HepG2 (cell line): ENCODE measurements at regions not wholly inside any gene's neighbourhood (a gene's known extent, or its start where the extent isn't known, plus 50 kb on each side); places are given as distances from the start of the nearest gene placed in this dataset.

Experiments
- BRCA1 ChIP-seq: sonication (generic); formaldehyde crosslinking; IDR thresholded peaks from 2 replicates; pipeline ENCODE4 v1.4.0; 2020; ENCODE audit warnings: missing genetic modification reagents
- DNMT1 ChIP-seq: sonication (generic); formaldehyde crosslinking; IDR thresholded peaks from 2 replicates; pipeline ENCODE4 v1.5.1; 2020; ENCODE audit warnings: mild to moderate bottlenecking, missing genetic modification reagents
- NPAS2 ChIP-seq: sonication (generic); formaldehyde crosslinking; IDR thresholded peaks from 2 replicates; pipeline ENCODE4 v1.8.0; 2022; ENCODE audit warnings: mild to moderate bottlenecking, missing genetic modification reagents, borderline replicate concordance
- TBP ChIP-seq: sonication (generic); formaldehyde crosslinking; IDR thresholded peaks from 2 replicates; pipeline ENCODE4 v1.5.0; 2020; ENCODE audit warnings: missing genetic modification reagents
- ZNF737 ChIP-seq: sonication (generic); formaldehyde crosslinking; IDR thresholded peaks from 2 replicates; pipeline ENCODE4 v1.5.0; 2020; ENCODE audit warnings: missing genetic modification reagents, mild to moderate bottlenecking, borderline replicate concordance

GRCh38 chr2:181746844-181747243 lies 66.5 kb upstream of the NEUROD1 start:
- no peak for TF ChIP-seq ZNF737 (CRISPR knock-in tag)
- TF ChIP-seq BRCA1 (CRISPR knock-in tag): no peak
- no peak for TF ChIP-seq DNMT1 (CRISPR knock-in tag)
- TF ChIP-seq TBP (CRISPR knock-in tag): no peak
- TF ChIP-seq NPAS2 (CRISPR knock-in tag): no peak
